Ovary (tissue), 3 donors: ENCODE measurements at regions not wholly inside any gene's neighbourhood (a gene's known extent, or its start where the extent isn't known, plus 50 kb on each side); places are given as distances from the start of the nearest gene placed in this dataset.

Source experiments
- CTCF ChIP-seq, 3 donors: fragments of 450-650 bp in 2 of 3; fragments of 200-600 bp in 1 of 3; IDR thresholded peaks; one replicate each; pipeline versions ENCODE4 v1.5.1 to v1.8.0; 2016 to 2022; ENCODE audit warnings: antibody characterized with exemption in 3 of 3, mild to moderate bottlenecking in 1 of 3
- POLR2A ChIP-seq: fragments of 450-650 bp; IDR thresholded peaks from one replicate; pipeline ENCODE4 v1.6.1; 2017; ENCODE audit warnings: antibody characterized with exemption, mild to moderate bottlenecking, moderate library complexity
- donor health status: DM: no; HTN: no; CAD: no.

GRCh38 chr3:55376753-55377347 is 110.3 kb downstream of the WNT5A start:
- TF ChIP-seq POLR2A (no peak), CTCF (IDR thresholded peaks at IDR 0.05) (no peak)
